LNCaP clone FGC (cell line): ENCODE measurements at regions not wholly inside any gene's neighbourhood (a gene's known extent, or its start where the extent isn't known, plus 50 kb on each side); places are given as distances from the start of the nearest gene placed in this dataset.

Experiments
- DNase-seq: peaks from one replicate; pipeline ENCODE4 v3.0.0-alpha.2; 2011; ENCODE audit warnings: low read depth
- H3K4me3 ChIP-seq: 2 replicates; pipeline ENCODE4 v1.5.1; 2011; ENCODE audit warnings: mild to moderate bottlenecking, low read depth, low read length, control low read depth
- CTCF ChIP-seq: IDR thresholded peaks from 2 replicates; pipeline ENCODE4 v1.5.1; 2012; ENCODE audit warnings: mild to moderate bottlenecking; ENCODE audit not compliant: control insufficient read depth, insufficient read depth; ENCODE audit errors: extremely low read depth

- no peak for TF ChIP-seq CTCF
- DNase-seq = peak; percentile 84
- no peak overlapping the region for H3K4me3 ChIP-seq
Measured at GRCh38 chr1:82644186-82644915, 843.6 kb downstream of the ADGRL2 start.

- DNase-seq = no peak
- H3K4me3 ChIP-seq = no peak overlapping the region
- TF ChIP-seq CTCF = no peak
Measured at GRCh38 chr1:82640352-82640751, 839.6 kb downstream of the ADGRL2 start.

GRCh38 chr1:82634266-82634665, 833.5 kb downstream of the ADGRL2 start:
- TF ChIP-seq CTCF = no peak
- DNase-seq = no peak
- H3K4me3 ChIP-seq = no peak overlapping the region

GRCh38 chr1:82632155-82632554, 831.4 kb downstream of the ADGRL2 start:
- no peak for TF ChIP-seq CTCF
- DNase-seq = no peak
- no peak overlapping the region for H3K4me3 ChIP-seq

GRCh38 chr1:82628887-82629286, 828.2 kb downstream of the ADGRL2 start:
- no peak overlapping the region for H3K4me3 ChIP-seq
- DNase-seq = no peak
- TF ChIP-seq CTCF = no peak

- DNase-seq = no peak
- TF ChIP-seq CTCF = no peak
- no peak overlapping the region for H3K4me3 ChIP-seq
Measured at GRCh38 chr1:82625537-82625936, 824.8 kb downstream of the ADGRL2 start.

GRCh38 chr1:82621076-82621475, 820.3 kb downstream of the ADGRL2 start:
- TF ChIP-seq CTCF = no peak
- no peak for DNase-seq
- H3K4me3 ChIP-seq = no peak overlapping the region
